H1 (cell line): ENCODE measurements at regions not wholly inside any gene's neighbourhood (a gene's known extent, or its start where the extent isn't known, plus 50 kb on each side); places are given as distances from the start of the nearest gene placed in this dataset.
A peak's percentile ranks its signal among the peaks of the same experiment; 100 is the strongest.

Source experiments
- CTCF ChIA-PET: fragments of 300-600 bp; sonication (Branson Sonifier 250); formaldehyde crosslinking; loops from one replicate; lab custom pipeline; 2021; ENCODE audit not compliant: partially characterized antibody; lab: Charles Lee
- POLR2A ChIA-PET: fragments of 300-600 bp; sonication (Branson Sonifier 250); formaldehyde crosslinking; loops from one replicate; lab custom pipeline; 2021; ENCODE audit warnings: inconsistent platforms; ENCODE audit not compliant: partially characterized antibody; lab: Charles Lee
- DNase-seq, 2 experiments: peaks; one replicate each; pipeline versions ENCODE4 v3.0.0 to v3.0.0-alpha.2; 2010 to 2022; ENCODE audit warnings: low spot score in 2 of 2, low read depth in 1 of 2, mixed read lengths in 1 of 2
- FAIRE-seq: peaks from 2 replicates; lab custom pipeline; 2011; peaks lifted over from hg19 to GRCh38; lab: Jason Lieb, UNC
- H2AFZ ChIP-seq: 2 replicates; pipeline ENCODE4 v1.8.1; 2012; ENCODE audit warnings: low read length, inconsistent platforms
- H2AK5ac ChIP-seq: 2 replicates; pipeline ENCODE4 v1.6.1; 2013; ENCODE audit warnings: low read depth, low read length
- H2BK120ac ChIP-seq: replicated peaks from 2 replicates; pipeline ENCODE3; 2013; ENCODE audit warnings: low read depth, low read length, inconsistent platforms
- H2BK12ac ChIP-seq: 2 replicates; pipeline ENCODE4 v1.6.1; 2013; ENCODE audit warnings: low read depth, low read length
- H2BK15ac ChIP-seq: 2 replicates; pipeline ENCODE4 v1.6.1; 2013; ENCODE audit warnings: low read length
- H2BK20ac ChIP-seq: 2 replicates; pipeline ENCODE4 v1.6.1; 2013; ENCODE audit warnings: low read length
- H2BK5ac ChIP-seq: 2 replicates; pipeline ENCODE4 v1.6.1; 2013; ENCODE audit warnings: low read depth, low read length
- H3K14ac ChIP-seq: 2 replicates; pipeline ENCODE4 v1.6.1; 2013; ENCODE audit warnings: inconsistent platforms; ENCODE audit not compliant: insufficient read length
- H3K18ac ChIP-seq: 2 replicates; pipeline ENCODE4 v1.6.1; 2013; ENCODE audit warnings: low read length; ENCODE audit errors: extremely low read depth
- H3K23ac ChIP-seq: 2 replicates; pipeline ENCODE4 v1.6.1; 2013; ENCODE audit warnings: inconsistent platforms; ENCODE audit not compliant: insufficient read length
- H3K23me2 ChIP-seq: 2 replicates; pipeline ENCODE4 v1.6.1; 2013; ENCODE audit warnings: low read depth, low read length
- H3K27ac ChIP-seq: 2 replicates; pipeline ENCODE4 v1.6.1; 2011; ENCODE audit warnings: low read depth, low read length, inconsistent platforms
- H3K27me3 ChIP-seq, 4 experiments: replicated peaks in 1 of 4; 1 replicate in 1 of 4; 2 replicates in 3 of 4; pipeline versions ENCODE4 v1.6.1 to v1.8.1; 2011 to 2013; ENCODE audit warnings: low read length in 3 of 4, mild to moderate bottlenecking in 3 of 4, inconsistent platforms in 2 of 4, mixed read lengths in 2 of 4, moderate library complexity in 1 of 4; ENCODE audit not compliant: control insufficient read depth in 3 of 4, insufficient read depth in 3 of 4; ENCODE audit errors: extremely low read depth in 1 of 4
- H3K36me3 ChIP-seq, 4 experiments: 2 replicates each; pipeline versions ENCODE4 v1.6.1 to v1.8.1; 2011 to 2013; ENCODE audit warnings: mild to moderate bottlenecking in 4 of 4, low read length in 3 of 4, moderate library complexity in 2 of 4, control low read depth in 1 of 4, inconsistent platforms in 1 of 4; ENCODE audit not compliant: insufficient read depth in 4 of 4, control insufficient read depth in 2 of 4
- H3K4ac ChIP-seq: replicated peaks from 2 replicates; pipeline ENCODE3; 2013; ENCODE audit warnings: low read length, low read depth, mixed read lengths, inconsistent platforms; ENCODE audit not compliant: insufficient read length
- H3K4me1 ChIP-seq, 4 experiments: replicated peaks in 1 of 4; 1 replicate in 1 of 4; 2 replicates in 3 of 4; pipeline versions ENCODE4 v1.6.1 to v1.8.1; 2011 to 2013; ENCODE audit warnings: low read length in 3 of 4, inconsistent platforms in 2 of 4, mixed read lengths in 1 of 4; ENCODE audit not compliant: insufficient read depth in 4 of 4, control insufficient read depth in 3 of 4
- H3K4me2 ChIP-seq, 2 experiments: 2 replicates each; pipeline versions ENCODE4 v1.6.1 to v1.8.1; 2011 to 2013; ENCODE audit warnings: low read depth in 2 of 2, low read length in 2 of 2, control low read depth in 1 of 2, inconsistent platforms in 1 of 2, mild to moderate bottlenecking in 1 of 2; ENCODE audit not compliant: insufficient read depth in 1 of 2
- H3K4me3 ChIP-seq, 4 experiments: fragments of 200-600, 300-600 bp in 1 of 4; sonication (generic), shearing (Covaris generic), sonication (Bioruptor Twin) in 1 of 4; 2 replicates each; pipeline versions ENCODE4 v1.5.1 to v1.8.1; 2011 to 2016; ENCODE audit warnings: low read length in 4 of 4, low read depth in 3 of 4, control low read depth in 2 of 4, inconsistent platforms in 2 of 4, mild to moderate bottlenecking in 2 of 4, mixed read lengths in 1 of 4, moderate library complexity in 1 of 4; ENCODE audit not compliant: insufficient read depth in 2 of 4; ENCODE audit errors: extremely low read depth in 1 of 4
- H3K56ac ChIP-seq: replicated peaks from 2 replicates; pipeline ENCODE3; 2013; ENCODE audit warnings: low read depth, mild to moderate bottlenecking, mixed read lengths, low read length, inconsistent platforms; ENCODE audit not compliant: insufficient read length
- H3K79me1 ChIP-seq: 2 replicates; pipeline ENCODE4 v1.6.1; 2013; ENCODE audit warnings: low read depth, low read length, control low read depth
- H3K79me2 ChIP-seq, 2 experiments: 2 replicates each; pipeline versions ENCODE4 v1.6.1 to v1.8.1; 2012 to 2013; ENCODE audit warnings: low read length in 2 of 2, mild to moderate bottlenecking in 2 of 2, inconsistent platforms in 1 of 2; ENCODE audit not compliant: insufficient read depth in 2 of 2, control insufficient read depth in 1 of 2
- H3K9ac ChIP-seq, 4 experiments: replicated peaks in 1 of 4; 1 replicate in 1 of 4; 2 replicates in 3 of 4; pipeline versions ENCODE4 v1.6.1 to v1.8.1; 2011 to 2013; ENCODE audit warnings: low read depth in 3 of 4, low read length in 3 of 4, control low read depth in 2 of 4, mild to moderate bottlenecking in 2 of 4, moderate library complexity in 2 of 4, inconsistent platforms in 1 of 4; ENCODE audit errors: extremely low read depth in 1 of 4
- H3K9me3 ChIP-seq, 2 experiments: 2 replicates each; pipeline versions ENCODE4 v1.6.1 to v1.8.1; 2012 to 2013; ENCODE audit warnings: mild to moderate bottlenecking in 2 of 2, moderate library complexity in 2 of 2, control low read depth in 1 of 2, inconsistent platforms in 1 of 2, low read depth in 1 of 2, low read length in 1 of 2, mixed read lengths in 1 of 2; ENCODE audit not compliant: insufficient read depth in 2 of 2
- H4K20me1 ChIP-seq, 2 experiments: replicated peaks in 1 of 2; 2 replicates each; pipeline versions ENCODE3 to v1.8.1; 2011 to 2013; ENCODE audit warnings: inconsistent platforms in 2 of 2, low read length in 2 of 2, mild to moderate bottlenecking in 1 of 2; ENCODE audit not compliant: insufficient read depth in 2 of 2, control insufficient read depth in 1 of 2
- H4K5ac ChIP-seq: 2 replicates; pipeline ENCODE4 v1.6.1; 2013; ENCODE audit warnings: low read length, low read depth, mixed read lengths, inconsistent platforms; ENCODE audit not compliant: insufficient read length
- H4K8ac ChIP-seq: 2 replicates; pipeline ENCODE4 v1.8.0; 2013; ENCODE audit warnings: mild to moderate bottlenecking, moderate library complexity, low read length, inconsistent platforms; ENCODE audit not compliant: insufficient read depth; ENCODE audit errors: extremely low read depth
- H4K91ac ChIP-seq: replicated peaks from 2 replicates; pipeline ENCODE3; 2013; ENCODE audit warnings: low read length, mixed read lengths, inconsistent platforms; ENCODE audit not compliant: insufficient read length
- CBX5 ChIP-seq: fragments of 300-800, 300-1000 bp; sonication (generic); IDR thresholded peaks from 2 replicates; pipeline ENCODE4 v1.7.1; 2016; ENCODE audit warnings: antibody characterized with exemption, low read length, low read depth
- HDAC6 ChIP-seq: IDR thresholded peaks from one replicate; pipeline ENCODE4 v1.7.1; 2012; ENCODE audit warnings: low read depth, mild to moderate bottlenecking, inconsistent platforms, low read length, moderate library complexity
- NANOG ChIP-seq: IDR thresholded peaks from 2 replicates; pipeline ENCODE4 v1.6.1; 2011; ENCODE audit warnings: low read length, low read depth, mild to moderate bottlenecking, inconsistent platforms; ENCODE audit not compliant: insufficient read depth, poor library complexity, severe bottlenecking
- POLR2A ChIP-seq, 2 experiments: IDR thresholded peaks; 1 replicate in 1 of 2; 2 replicates in 1 of 2; pipeline ENCODE4 v1.6.1; 2011; ENCODE audit warnings: low read depth in 2 of 2, low read length in 2 of 2, mild to moderate bottlenecking in 2 of 2; ENCODE audit errors: control extremely low read depth in 1 of 2
- POU5F1 ChIP-seq: IDR thresholded peaks from 2 replicates; pipeline ENCODE4 v1.6.1; 2011; ENCODE audit warnings: low read depth, mild to moderate bottlenecking, low read length, moderate library complexity
- RBBP5 ChIP-seq: IDR thresholded peaks from 2 replicates; pipeline ENCODE4 v1.7.1; 2012; ENCODE audit warnings: low read depth, mild to moderate bottlenecking, inconsistent platforms, low read length, moderate library complexity, borderline replicate concordance
- SIN3A ChIP-seq, 2 experiments: IDR thresholded peaks in 1 of 2; conservative IDR thresholded peaks in 1 of 2; 2 replicates each; pipeline ENCODE4 v1.6.1; 2011 to 2012; ENCODE audit warnings: low read length in 2 of 2, improper control_type of control experiment in 1 of 2, low read depth in 1 of 2, mild to moderate bottlenecking in 1 of 2
- SP1 ChIP-seq: IDR thresholded peaks from 2 replicates; pipeline ENCODE4 v1.6.1; 2011; ENCODE audit warnings: low read depth, low read length
- TF ChIP-seq, protein P1 (sequence below): IDR thresholded peaks from 2 replicates; pipeline ENCODE4 v1.6.1; 2011; ENCODE audit warnings: low read depth, mild to moderate bottlenecking, low read length; ENCODE audit not compliant: insufficient read depth
- TF ChIP-seq, protein P2 (sequence below): IDR thresholded peaks from 2 replicates; pipeline ENCODE4 v1.6.1; 2012; ENCODE audit warnings: inconsistent platforms

DNA sequence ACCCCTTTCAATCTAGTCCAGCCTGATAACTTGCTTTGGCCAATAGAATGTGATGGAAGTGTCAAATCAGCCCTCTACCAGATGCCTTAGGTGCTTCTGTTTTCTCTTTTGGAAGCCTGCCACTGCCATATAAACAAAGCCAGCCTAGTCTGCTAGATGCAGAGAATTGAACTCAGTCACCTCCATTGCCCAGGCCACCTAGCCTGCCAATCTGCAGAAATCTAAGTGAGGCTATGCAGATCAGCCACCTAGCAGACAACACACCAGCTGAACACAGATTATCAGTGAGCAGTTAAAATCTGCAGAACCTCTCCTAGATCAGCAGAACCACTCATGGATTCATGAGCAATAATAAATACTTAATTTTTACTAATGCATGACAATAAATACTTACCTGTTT lies 1108.2 kb downstream of the PCDH18 start:
- no peaks in the 10 kb centered on the region for H3K9me3 ChIP-seq

More for the DNA sequence above, 1108.2 kb downstream of the PCDH18 start:
- no peak overlapping the region for H2AFZ ChIP-seq
- H3K18ac ChIP-seq: no peak overlapping the region
- no peaks in the 10 kb centered on the region for H4K20me1 ChIP-seq
- H3K23ac ChIP-seq: no peak overlapping the region
- H3K14ac ChIP-seq: no peak overlapping the region
- H3K79me2 ChIP-seq: no peaks in the 10 kb centered on the region
- H2AK5ac ChIP-seq: no peak overlapping the region
- no peak overlapping the region for H3K4me2 ChIP-seq
- no peak overlapping the region for H3K4me3 ChIP-seq
- no peak overlapping the region for H2BK20ac ChIP-seq
- DNase-seq: no peak
- CTCF ChIA-PET: no interaction called here
- no peaks in the 10 kb centered on the region for H3K36me3 ChIP-seq
- no peak for TF ChIP-seq RBBP5
- TF ChIP-seq, protein P1, sequence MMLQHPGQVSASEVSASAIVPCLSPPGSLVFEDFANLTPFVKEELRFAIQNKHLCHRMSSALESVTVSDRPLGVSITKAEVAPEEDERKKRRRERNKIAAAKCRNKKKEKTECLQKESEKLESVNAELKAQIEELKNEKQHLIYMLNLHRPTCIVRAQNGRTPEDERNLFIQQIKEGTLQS: no peak
- TF ChIP-seq, protein P2, sequence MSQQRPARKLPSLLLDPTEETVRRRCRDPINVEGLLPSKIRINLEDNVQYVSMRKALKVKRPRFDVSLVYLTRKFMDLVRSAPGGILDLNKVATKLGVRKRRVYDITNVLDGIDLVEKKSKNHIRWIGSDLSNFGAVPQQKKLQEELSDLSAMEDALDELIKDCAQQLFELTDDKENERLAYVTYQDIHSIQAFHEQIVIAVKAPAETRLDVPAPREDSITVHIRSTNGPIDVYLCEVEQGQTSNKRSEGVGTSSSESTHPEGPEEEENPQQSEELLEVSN: no peak
- TF ChIP-seq SP1: no peak
- no peak for TF ChIP-seq HDAC6
- no peak for TF ChIP-seq NANOG
- TF ChIP-seq CBX5: no peak
- TF ChIP-seq POU5F1: no peak
- no peak for TF ChIP-seq SIN3A (conservative IDR thresholded peaks at IDR 0.05 in 1 of 2, IDR thresholded peaks at IDR 0.05 in 1 of 2; ENCODE audit: low read depth in 1 of 2, low read length in 2 of 2)
- no peak for TF ChIP-seq POLR2A (IDR thresholded peaks at IDR 0.05; ENCODE audit: control extremely low read depth in 1 of 2, low read depth in 2 of 2, low read length in 2 of 2)
- TF ChIP-seq, all 59 proteins: peak for 0
- H3K56ac ChIP-seq: no peak overlapping the region
- H3K27ac ChIP-seq: no peak overlapping the region
- FAIRE-seq: no peak
- no peaks in the 10 kb centered on the region for H3K23me2 ChIP-seq
- no peaks in the 10 kb centered on the region for H3K27me3 ChIP-seq
- H2BK12ac ChIP-seq: no peak overlapping the region
- no peak overlapping the region for H2BK5ac ChIP-seq
- no peaks in the 10 kb centered on the region for H3K79me1 ChIP-seq
- no peak overlapping the region for H4K8ac ChIP-seq
- no peak overlapping the region for H2BK15ac ChIP-seq
- H4K5ac ChIP-seq: no peak overlapping the region
- no peak overlapping the region for H2BK120ac ChIP-seq
- no peak overlapping the region for H3K4ac ChIP-seq
- H4K91ac ChIP-seq: no peak overlapping the region
- peak overlapping the region in 1 of 4 experiments; percentile 8; a peak in 1 of 7 replicates for H3K9ac ChIP-seq
- POLR2A ChIA-PET: no interaction called here
- H3K4me1 ChIP-seq: no peaks in the 10 kb centered on the region
